ENCODE measurements at regions not wholly inside any gene's neighbourhood (a gene's known extent, or its start where the extent isn't known, plus 50 kb on each side); places are given as distances from the start of the nearest gene placed in this dataset.
A peak's percentile ranks its signal among the peaks of the same experiment; 100 is the strongest.

- Histone ChIP-seq H4K20me1 (ENCODE audit: low read depth, low read length) (no peaks in the 10 kb centered on the region), H3K4me3 (ENCODE audit: insufficient read depth, low read length, poor library complexity, severe bottlenecking) (no peak overlapping the region), H2AFZ (ENCODE audit: low read depth, low read length, severe bottlenecking) (no peak overlapping the region), H3K27me3 (ENCODE audit: low read length) (no peaks in the 10 kb centered on the region), H3K9ac (ENCODE audit: low read length) (no peak overlapping the region), H3K4me2 (ENCODE audit: low read depth, low read length, poor library complexity, severe bottlenecking) (no peak overlapping the region), H3K9me3 (ENCODE audit: insufficient read depth, low read length) (no peaks in the 10 kb centered on the region), H3K27ac (ENCODE audit: low read depth, low read length) (no peak overlapping the region), H3K79me2 (ENCODE audit: insufficient read depth, low read length) (no peaks in the 10 kb centered on the region), H3K9me2 (replicated peaks; ENCODE audit: insufficient read depth, low read length) (no peaks in the 10 kb centered on the region), H3K36me3 (ENCODE audit: low read length) (no peaks in the 10 kb centered on the region), H3F3A (ENCODE audit: insufficient read depth) (0 out of 2 replicates have a peak, but pooled peaks cover 4% of the 10 kb centered on the region)
- TF ChIP-seq EZH2phosphoT487 (conservative IDR thresholded peaks at IDR 0.05; ENCODE audit: low read length) (no peak), CTCF (IDR thresholded peaks at IDR 0.05; ENCODE audit: insufficient read depth, low read length, poor library complexity, severe bottlenecking) (peak; percentile 50)
These were observed 151.3 kb upstream of the TTC29 start for GRCh38 chr4:147096667-147097604.

- Histone ChIP-seq H3K9me3 (ENCODE audit: insufficient read depth, low read length) (no peaks in the 10 kb centered on the region), H3K27me3 (ENCODE audit: low read length) (no peaks in the 10 kb centered on the region), H3K9me2 (replicated peaks; ENCODE audit: insufficient read depth, low read length) (no peaks in the 10 kb centered on the region), H2AFZ (ENCODE audit: low read depth, low read length, severe bottlenecking) (no peak overlapping the region), H3K79me2 (ENCODE audit: insufficient read depth, low read length) (no peaks in the 10 kb centered on the region), H3K27ac (ENCODE audit: low read depth, low read length) (no peak overlapping the region), H3K4me2 (ENCODE audit: low read depth, low read length, poor library complexity, severe bottlenecking) (no peak overlapping the region), H3K9ac (ENCODE audit: low read length) (no peak overlapping the region), H3K36me3 (ENCODE audit: low read length) (no peaks in the 10 kb centered on the region), H3K4me3 (ENCODE audit: insufficient read depth, low read length, poor library complexity, severe bottlenecking) (no peak overlapping the region), H3F3A (ENCODE audit: insufficient read depth) (no peaks in the 10 kb centered on the region), H4K20me1 (ENCODE audit: low read depth, low read length) (no peaks in the 10 kb centered on the region)
- TF ChIP-seq EZH2phosphoT487 (conservative IDR thresholded peaks at IDR 0.05; ENCODE audit: low read length): no peak
- no peak for TF ChIP-seq CTCF (IDR thresholded peaks at IDR 0.05; ENCODE audit: insufficient read depth, low read length, poor library complexity, severe bottlenecking)
These were observed 156.0 kb upstream of the TTC29 start for GRCh38 chr4:147101678-147102077.

GRCh38 chr4:147102596-147102995, 156.9 kb upstream of the TTC29 start:
- H2AFZ ChIP-seq (ENCODE audit: low read depth, low read length, severe bottlenecking): no peak overlapping the region
- no peaks in the 10 kb centered on the region for H3F3A ChIP-seq (ENCODE audit: insufficient read depth)
- H3K27me3 ChIP-seq (ENCODE audit: low read length): no peaks in the 10 kb centered on the region
- H3K27ac ChIP-seq (ENCODE audit: low read depth, low read length): no peak overlapping the region
- no peaks in the 10 kb centered on the region for H3K9me3 ChIP-seq (ENCODE audit: insufficient read depth, low read length)
- H3K9ac ChIP-seq (ENCODE audit: low read length): no peak overlapping the region
- no peaks in the 10 kb centered on the region for H3K79me2 ChIP-seq (ENCODE audit: insufficient read depth, low read length)
- H3K9me2 ChIP-seq (replicated peaks; ENCODE audit: insufficient read depth, low read length): no peaks in the 10 kb centered on the region
- no peak for TF ChIP-seq EZH2phosphoT487 (conservative IDR thresholded peaks at IDR 0.05; ENCODE audit: low read length)
- TF ChIP-seq CTCF (IDR thresholded peaks at IDR 0.05; ENCODE audit: insufficient read depth, low read length, poor library complexity, severe bottlenecking): no peak
- H4K20me1 ChIP-seq (ENCODE audit: low read depth, low read length): no peaks in the 10 kb centered on the region
- no peak overlapping the region for H3K4me3 ChIP-seq (ENCODE audit: insufficient read depth, low read length, poor library complexity, severe bottlenecking)
- no peak overlapping the region for H3K4me2 ChIP-seq (ENCODE audit: low read depth, low read length, poor library complexity, severe bottlenecking)
- no peaks in the 10 kb centered on the region for H3K36me3 ChIP-seq (ENCODE audit: low read length)

All from SU-DHL-6 (cell line).